ENCODE measurements at regions not wholly inside any gene's neighbourhood (a gene's known extent, or its start where the extent isn't known, plus 50 kb on each side); places are given as distances from the start of the nearest gene placed in this dataset.
"Not testable (repeated sequence)": the region's sequence is repeated elsewhere in the genome, so short reads cannot be mapped to it uniquely, and the experiment has no call there.

- Histone ChIP-seq H3K27me3 (ENCODE audit: low read depth, low read length) (no peaks in the 10 kb centered on the region), H3K27ac (ENCODE audit: low read length) (no peak overlapping the region), H3K4me3 (ENCODE audit: low read depth in 1 of 2, low read length in 2 of 2) (no peak overlapping the region), H3K9me3 (ENCODE audit: control insufficient read depth in 1 of 2, low read length in 2 of 2) (no peaks in the 10 kb centered on the region), H3K36me3 (ENCODE audit: control insufficient read depth in 1 of 2, insufficient read depth in 2 of 2, low read length in 2 of 2) (peaks cover 5 to 19% of the 10 kb centered on the region in 2 donors), H3K4me1 (ENCODE audit: control insufficient read depth in 1 of 2, insufficient read depth in 2 of 2, low read length in 2 of 2) (no peaks in the 10 kb centered on the region)
Measured at GRCh38 chr15:62658498-62658897, 384.0 kb upstream of the TPM1 start.

DNA sequence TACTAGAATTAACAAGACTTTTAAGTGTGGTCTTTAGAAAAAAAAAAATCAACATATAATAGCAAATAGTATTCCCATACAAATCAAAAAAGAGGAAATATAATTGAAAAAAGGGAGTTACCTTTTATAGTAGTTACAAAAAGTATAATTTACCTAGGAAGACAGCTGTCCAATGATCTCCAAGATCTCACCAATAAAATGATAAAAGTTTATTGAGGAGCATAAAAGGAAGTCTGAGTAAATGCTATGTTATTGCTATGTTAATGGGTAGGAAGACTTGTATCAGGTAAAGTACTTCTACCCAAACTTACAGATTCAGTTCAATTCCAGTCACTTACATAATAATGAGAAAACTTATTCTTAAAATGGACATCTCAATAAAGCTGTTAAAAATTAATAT, 379.0 kb upstream of the TPM1 start:
- Histone ChIP-seq H3K36me3 (ENCODE audit: control insufficient read depth in 1 of 2, insufficient read depth in 2 of 2, low read length in 2 of 2) (peaks cover 2 to 14% of the 10 kb centered on the region in 2 donors), H3K4me3 (ENCODE audit: low read depth in 1 of 2, low read length in 2 of 2) (no peak overlapping the region), H3K9me3 (ENCODE audit: control insufficient read depth in 1 of 2, low read length in 2 of 2) (no peaks in the 10 kb centered on the region), H3K4me1 (ENCODE audit: control insufficient read depth in 1 of 2, insufficient read depth in 2 of 2, low read length in 2 of 2) (no peaks in the 10 kb centered on the region), H3K27me3 (ENCODE audit: low read depth, low read length) (no peaks in the 10 kb centered on the region), H3K27ac (ENCODE audit: low read length) (no peak overlapping the region)

- Histone ChIP-seq H3K9me3 (ENCODE audit: control insufficient read depth in 1 of 2, low read length in 2 of 2) (no peaks in the 10 kb centered on the region), H3K4me1 (ENCODE audit: control insufficient read depth in 1 of 2, insufficient read depth in 2 of 2, low read length in 2 of 2) (no peaks in the 10 kb centered on the region), H3K36me3 (ENCODE audit: control insufficient read depth in 1 of 2, insufficient read depth in 2 of 2, low read length in 2 of 2) (peaks cover 0 to 5% of the 10 kb centered on the region in 2 donors), H3K27me3 (ENCODE audit: low read depth, low read length) (no peaks in the 10 kb centered on the region), H3K27ac (ENCODE audit: low read length) (no peak overlapping the region), H3K4me3 (ENCODE audit: low read depth in 1 of 2, low read length in 2 of 2) (no peak overlapping the region)
Measured at GRCh38 chr15:62665449-62665848, 377.1 kb upstream of the TPM1 start.

- no peak overlapping the region for H3K4me3 ChIP-seq (ENCODE audit: low read depth in 1 of 2, low read length in 2 of 2)
- no peaks in the 10 kb centered on the region for H3K27me3 ChIP-seq (ENCODE audit: low read depth, low read length)
- peaks cover 0 to 5% of the 10 kb centered on the region in 2 donors for H3K36me3 ChIP-seq (ENCODE audit: control insufficient read depth in 1 of 2, insufficient read depth in 2 of 2, low read length in 2 of 2)
- H3K27ac ChIP-seq (ENCODE audit: low read length), result no peak overlapping the region
- H3K9me3 ChIP-seq (ENCODE audit: control insufficient read depth in 1 of 2, low read length in 2 of 2), result no peaks in the 10 kb centered on the region
- H3K4me1 ChIP-seq (ENCODE audit: control insufficient read depth in 1 of 2, insufficient read depth in 2 of 2, low read length in 2 of 2), result no peaks in the 10 kb centered on the region
Measured at GRCh38 chr15:62666046-62666445, 376.5 kb upstream of the TPM1 start.

GRCh38 chr15:62672268-62672667, 370.3 kb upstream of the TPM1 start:
- Histone ChIP-seq H3K27me3 (ENCODE audit: low read depth, low read length) (no peaks in the 10 kb centered on the region), H3K4me3 (ENCODE audit: low read depth in 1 of 2, low read length in 2 of 2) (no peak overlapping the region), H3K9me3 (ENCODE audit: control insufficient read depth in 1 of 2, low read length in 2 of 2) (no peaks in the 10 kb centered on the region), H3K27ac (ENCODE audit: low read length) (no peak overlapping the region), H3K36me3 (ENCODE audit: control insufficient read depth in 1 of 2, insufficient read depth in 2 of 2, low read length in 2 of 2) (peaks cover 9 to 26% of the 10 kb centered on the region in 2 donors), H3K4me1 (ENCODE audit: control insufficient read depth in 1 of 2, insufficient read depth in 2 of 2, low read length in 2 of 2) (no peaks in the 10 kb centered on the region)

DNA sequence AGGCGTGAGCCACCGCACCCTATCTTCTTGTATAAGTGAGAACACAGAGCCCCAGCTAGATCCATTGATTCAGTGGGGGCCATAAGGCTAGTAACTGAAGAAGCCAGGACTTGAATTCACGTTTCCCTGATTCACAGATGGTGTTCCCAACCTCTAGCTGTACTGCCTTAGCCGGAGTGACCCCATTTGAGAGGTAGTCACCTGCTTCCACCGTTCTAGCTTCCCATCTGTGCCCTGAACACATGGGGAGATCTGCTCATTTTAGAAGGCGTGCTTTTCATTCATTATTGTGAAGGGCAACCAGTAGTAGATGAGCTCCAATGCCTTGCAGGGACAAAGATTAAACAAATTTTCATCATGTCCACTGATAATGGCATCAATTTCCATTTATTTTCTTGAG, 365.7 kb upstream of the TPM1 start:
- Histone ChIP-seq H3K27me3 (ENCODE audit: low read depth, low read length) (no peaks in the 10 kb centered on the region), H3K36me3 (ENCODE audit: control insufficient read depth in 1 of 2, insufficient read depth in 2 of 2, low read length in 2 of 2) (peaks cover 9 to 26% of the 10 kb centered on the region in 2 donors), H3K4me1 (ENCODE audit: control insufficient read depth in 1 of 2, insufficient read depth in 2 of 2, low read length in 2 of 2) (no peaks in the 10 kb centered on the region), H3K9me3 (ENCODE audit: control insufficient read depth in 1 of 2, low read length in 2 of 2) (no peaks in the 10 kb centered on the region), H3K4me3 (ENCODE audit: low read depth in 1 of 2, low read length in 2 of 2) (no peak overlapping the region), H3K27ac (ENCODE audit: low read length) (no peak overlapping the region)

DNA sequence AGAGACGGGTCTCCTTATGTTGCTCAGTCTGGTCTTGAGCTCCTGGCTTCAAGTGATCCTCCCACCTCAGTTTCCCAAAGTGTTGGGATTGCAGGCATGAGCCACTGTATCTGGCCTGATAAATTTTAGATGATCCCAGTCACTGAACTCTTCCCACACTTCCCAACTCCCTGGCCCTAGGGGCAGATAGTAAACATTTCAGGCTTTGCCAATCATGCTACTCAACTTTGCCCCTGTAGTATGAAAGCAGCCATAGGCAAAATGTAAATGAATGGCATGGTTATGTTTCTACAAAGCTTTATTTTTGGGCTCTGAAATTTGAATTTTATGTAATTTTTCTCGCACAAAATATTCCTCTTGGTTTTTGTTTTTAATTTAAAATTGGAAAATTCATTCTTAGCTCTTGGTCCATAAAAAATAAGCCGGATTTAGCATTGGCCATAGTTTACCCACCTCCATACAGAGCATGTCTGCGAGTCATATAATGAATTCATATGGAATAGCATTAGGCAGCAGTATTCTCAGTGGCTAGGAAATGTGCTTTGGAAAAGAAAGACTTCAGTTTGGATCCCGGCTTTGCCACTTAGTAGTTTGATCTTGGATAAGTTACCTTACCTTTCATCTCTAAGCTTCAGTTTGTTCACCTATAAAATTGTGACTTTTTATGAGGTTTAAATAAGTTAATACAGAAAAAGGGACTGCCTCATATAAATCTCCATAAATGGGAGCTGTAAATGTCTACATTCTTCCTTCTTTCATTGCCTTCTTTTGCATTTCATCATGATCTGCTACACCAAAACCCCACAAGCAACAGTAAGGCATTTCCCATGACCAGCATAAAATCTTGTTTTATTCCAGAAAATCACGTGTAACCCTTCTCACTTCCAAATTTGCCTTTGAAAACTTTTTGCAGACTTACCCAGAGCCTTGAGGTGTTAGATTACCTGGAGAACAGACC, 360.3 kb upstream of the TPM1 start:
- H3K4me1 ChIP-seq (ENCODE audit: control insufficient read depth in 1 of 2, insufficient read depth in 2 of 2, low read length in 2 of 2), result no peaks in the 10 kb centered on the region
- peaks cover under 1 to 8% of the 10 kb centered on the region in 2 donors for H3K36me3 ChIP-seq (ENCODE audit: control insufficient read depth in 1 of 2, insufficient read depth in 2 of 2, low read length in 2 of 2)
- H3K9me3 ChIP-seq (ENCODE audit: control insufficient read depth in 1 of 2, low read length in 2 of 2), result no peaks in the 10 kb centered on the region
- H3K4me3 ChIP-seq (ENCODE audit: low read depth in 1 of 2, low read length in 2 of 2), result no peak overlapping the region
- H3K27ac ChIP-seq (ENCODE audit: low read length), result no peak overlapping the region
- H3K27me3 ChIP-seq (ENCODE audit: low read depth, low read length), result no peaks in the 10 kb centered on the region

DNA sequence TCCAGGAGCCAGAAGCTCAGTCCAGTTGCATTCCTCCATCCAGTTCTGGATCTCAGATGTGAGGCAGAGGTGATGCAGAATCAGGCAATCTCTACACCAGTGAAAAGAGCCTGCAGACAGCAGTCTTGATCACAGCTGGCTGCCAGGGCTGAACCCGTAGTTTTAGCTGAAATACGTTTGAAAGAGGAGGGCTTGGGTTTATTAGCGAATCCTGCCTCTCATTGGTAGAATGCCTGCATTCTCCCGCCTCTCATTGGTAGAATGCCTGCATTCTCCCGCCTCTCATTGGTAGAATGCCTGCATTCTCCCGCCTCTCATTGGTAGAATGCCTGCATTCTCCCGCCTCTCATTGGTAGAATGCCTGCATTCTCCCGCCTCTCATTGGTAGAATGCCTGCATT, 359.4 kb upstream of the TPM1 start:
- H3K27me3 ChIP-seq (ENCODE audit: low read depth, low read length); H3K9me3 ChIP-seq (ENCODE audit: control insufficient read depth in 1 of 2, low read length in 2 of 2); H3K36me3 ChIP-seq (ENCODE audit: control insufficient read depth in 1 of 2, insufficient read depth in 2 of 2, low read length in 2 of 2); H3K4me1 ChIP-seq (ENCODE audit: control insufficient read depth in 1 of 2, insufficient read depth in 2 of 2, low read length in 2 of 2); H3K27ac ChIP-seq (ENCODE audit: low read length); H3K4me3 ChIP-seq (ENCODE audit: low read depth in 1 of 2, low read length in 2 of 2): not testable (repeated sequence)

DNA sequence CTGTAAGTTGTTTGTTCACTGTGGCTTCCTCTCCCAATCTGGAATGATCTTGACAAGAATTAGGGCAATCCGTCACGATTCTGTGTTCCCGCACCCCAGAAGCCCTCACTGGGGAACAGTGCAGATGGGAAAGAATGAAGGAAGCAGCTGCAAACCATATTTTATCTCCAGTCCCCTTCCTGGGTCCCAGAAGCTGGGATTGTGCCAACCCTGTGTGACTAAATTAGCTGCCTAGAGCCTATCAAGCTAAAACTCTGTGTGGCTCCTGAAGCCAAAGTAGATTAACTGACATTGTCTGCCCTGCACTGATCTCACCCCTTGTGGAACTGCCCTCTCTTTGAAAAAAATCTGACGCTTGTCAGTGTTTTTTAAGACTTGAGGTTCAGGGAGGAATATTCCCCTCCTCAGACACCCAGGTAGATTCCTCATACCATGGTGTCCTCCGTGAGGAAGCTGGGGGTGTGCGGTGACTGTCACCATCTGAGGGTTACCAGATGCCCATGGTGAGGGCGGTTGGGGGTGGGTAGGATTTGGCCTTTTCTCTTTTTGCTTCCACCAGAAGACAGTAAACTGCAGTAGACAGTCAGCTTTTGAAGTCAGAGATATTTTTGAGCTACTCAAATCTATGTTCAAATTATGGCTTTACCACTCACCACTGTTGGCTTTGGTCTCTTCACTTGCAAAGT, 358.3 kb upstream of the TPM1 start:
- H3K4me3 ChIP-seq (ENCODE audit: low read depth in 1 of 2, low read length in 2 of 2), result no peak overlapping the region
- no peaks in the 10 kb centered on the region for H3K27me3 ChIP-seq (ENCODE audit: low read depth, low read length)

GRCh38 chr15:62691008-62691407, 351.5 kb upstream of the TPM1 start:
- H3K27ac ChIP-seq (ENCODE audit: low read length), result no peak overlapping the region
- no peaks in the 10 kb centered on the region for H3K27me3 ChIP-seq (ENCODE audit: low read depth, low read length)
- peaks cover 13 to 27% of the 10 kb centered on the region in 2 donors for H3K36me3 ChIP-seq (ENCODE audit: control insufficient read depth in 1 of 2, insufficient read depth in 2 of 2, low read length in 2 of 2)
- no peak overlapping the region for H3K4me3 ChIP-seq (ENCODE audit: low read depth in 1 of 2, low read length in 2 of 2)
- H3K4me1 ChIP-seq (ENCODE audit: control insufficient read depth in 1 of 2, insufficient read depth in 2 of 2, low read length in 2 of 2), result no peaks in the 10 kb centered on the region
- H3K9me3 ChIP-seq (ENCODE audit: control insufficient read depth in 1 of 2, low read length in 2 of 2), result no peaks in the 10 kb centered on the region

More for the DNA sequence above, 358.3 kb upstream of the TPM1 start:
- no peaks in the 10 kb centered on the region for H3K4me1 ChIP-seq (ENCODE audit: control insufficient read depth in 1 of 2, insufficient read depth in 2 of 2, low read length in 2 of 2)
- H3K36me3 ChIP-seq (ENCODE audit: control insufficient read depth in 1 of 2, insufficient read depth in 2 of 2, low read length in 2 of 2), result peaks cover 5 to 8% of the 10 kb centered on the region in 2 donors
- H3K9me3 ChIP-seq (ENCODE audit: control insufficient read depth in 1 of 2, low read length in 2 of 2), result no peaks in the 10 kb centered on the region
- no peak overlapping the region for H3K27ac ChIP-seq (ENCODE audit: low read length)

- no peaks in the 10 kb centered on the region for H3K4me1 ChIP-seq (ENCODE audit: control insufficient read depth in 1 of 2, insufficient read depth in 2 of 2, low read length in 2 of 2)
- no peak overlapping the region for H3K4me3 ChIP-seq (ENCODE audit: low read depth in 1 of 2, low read length in 2 of 2)
- H3K27me3 ChIP-seq (ENCODE audit: low read depth, low read length), result no peaks in the 10 kb centered on the region
- H3K9me3 ChIP-seq (ENCODE audit: control insufficient read depth in 1 of 2, low read length in 2 of 2), result no peaks in the 10 kb centered on the region
- H3K36me3 ChIP-seq (ENCODE audit: control insufficient read depth in 1 of 2, insufficient read depth in 2 of 2, low read length in 2 of 2), result peaks cover 30 to 53% of the 10 kb centered on the region in 2 donors
- H3K27ac ChIP-seq (ENCODE audit: low read length), result no peak overlapping the region
Measured at GRCh38 chr15:62697636-62698035, 344.9 kb upstream of the TPM1 start.

All from muscle layer of duodenum (tissue), 2 donors.